ENCODE measurements at regions not wholly inside any gene's neighbourhood (a gene's known extent, or its start where the extent isn't known, plus 50 kb on each side); places are given as distances from the start of the nearest gene placed in this dataset.

GRCh38 chr4:187937557-187937956 lies 58.0 kb upstream of the ZFP42 start:
- TF ChIP-seq CTCF (IDR thresholded peaks at IDR 0.05; ENCODE audit: poor library complexity) (no peak), EZH2phosphoT487 (IDR thresholded peaks at IDR 0.05; ENCODE audit: low read depth, severe bottlenecking, unreplicated experiment) (no peak)

All from hepatocyte (in vitro differentiated cells).